HCT116 (cell line): ENCODE measurements at regions not wholly inside any gene's neighbourhood (a gene's known extent, or its start where the extent isn't known, plus 50 kb on each side); places are given as distances from the start of the nearest gene placed in this dataset.

ENCODE experiments used
- FOSL1 ChIP-seq: IDR thresholded peaks from 2 replicates; pipeline ENCODE4 v1.6.1; 2012; ENCODE audit warnings: low read depth
- POLR2A ChIP-seq: IDR thresholded peaks from 2 replicates; pipeline ENCODE4 v1.7.0; 2011; ENCODE audit warnings: borderline replicate concordance; ENCODE audit not compliant: insufficient read depth, insufficient read length; ENCODE audit errors: extremely low read depth
- POLR2AphosphoS5 ChIP-seq: IDR thresholded peaks from 2 replicates; pipeline ENCODE4 v1.6.1; 2011; ENCODE audit warnings: mild to moderate bottlenecking, low read depth, low read length, moderate library complexity
- RAD21 ChIP-seq: IDR thresholded peaks from 2 replicates; pipeline ENCODE4 v1.6.1; 2012; ENCODE audit warnings: low read depth, mild to moderate bottlenecking
- SIN3A ChIP-seq: IDR thresholded peaks from 2 replicates; pipeline ENCODE4 v1.6.1; 2012; ENCODE audit warnings: low read depth
- SP1 ChIP-seq: IDR thresholded peaks from 2 replicates; pipeline ENCODE4 v1.6.1; 2012; ENCODE audit warnings: low read depth
- YY1 ChIP-seq: IDR thresholded peaks from 2 replicates; pipeline ENCODE4 v1.6.1; 2011; ENCODE audit warnings: low read length, low read depth, moderate library complexity, mild to moderate bottlenecking; ENCODE audit not compliant: insufficient replicate concordance; ENCODE audit errors: extremely low read depth
- ZFX ChIP-seq: fragments of 450-650 bp; IDR thresholded peaks from 2 replicates; pipeline ENCODE4 v1.6.1; 2017
- ZNF274 ChIP-seq: fragments of 200-500 bp; sonication (Bioruptor generic); IDR thresholded peaks from 2 replicates; pipeline ENCODE4 v1.6.1; 2014; ENCODE audit warnings: mild to moderate bottlenecking, low read depth, low read length, inconsistent platforms
- TF ChIP-seq, protein P1 (sequence below), 3 experiments: fragments of 200-600 bp in 1 of 3; sonication (generic) in 1 of 3; IDR thresholded peaks in 2 of 3; conservative IDR thresholded peaks in 1 of 3; 2 replicates each; pipeline ENCODE4 v1.5.1; 2012 to 2017; ENCODE audit warnings: low read depth in 2 of 3, low read length in 2 of 3, antibody characterized with exemption in 1 of 3, borderline replicate concordance in 1 of 3, control low read depth in 1 of 3, mild to moderate bottlenecking in 1 of 3, mixed read lengths in 1 of 3, mixed run types in 1 of 3, moderate library complexity in 1 of 3; ENCODE audit not compliant: insufficient read depth in 1 of 3

DNA sequence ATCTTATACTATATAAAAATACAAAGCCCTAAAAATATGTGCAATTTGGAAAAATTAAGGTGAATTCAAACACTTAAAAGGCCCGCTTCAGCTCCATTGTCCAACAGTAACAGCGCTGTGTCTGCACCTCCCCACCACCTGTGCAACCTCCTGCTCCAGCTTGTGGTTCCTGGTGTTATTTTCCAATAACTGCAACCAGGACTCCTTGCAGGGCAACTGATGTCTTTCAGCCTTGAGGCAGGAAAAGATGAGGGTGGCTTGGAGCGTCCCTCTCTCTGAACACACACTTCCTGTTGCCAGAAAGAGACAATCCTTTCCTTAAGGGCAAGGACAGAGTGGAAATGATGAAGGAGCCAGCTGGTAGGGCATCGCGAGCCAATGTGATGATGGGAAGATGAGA, 336.0 kb downstream of the GLRX3 start:
- no peak for TF ChIP-seq POLR2AphosphoS5
- no peak for TF ChIP-seq SIN3A
- TF ChIP-seq FOSL1: no peak
- TF ChIP-seq, protein P1, sequence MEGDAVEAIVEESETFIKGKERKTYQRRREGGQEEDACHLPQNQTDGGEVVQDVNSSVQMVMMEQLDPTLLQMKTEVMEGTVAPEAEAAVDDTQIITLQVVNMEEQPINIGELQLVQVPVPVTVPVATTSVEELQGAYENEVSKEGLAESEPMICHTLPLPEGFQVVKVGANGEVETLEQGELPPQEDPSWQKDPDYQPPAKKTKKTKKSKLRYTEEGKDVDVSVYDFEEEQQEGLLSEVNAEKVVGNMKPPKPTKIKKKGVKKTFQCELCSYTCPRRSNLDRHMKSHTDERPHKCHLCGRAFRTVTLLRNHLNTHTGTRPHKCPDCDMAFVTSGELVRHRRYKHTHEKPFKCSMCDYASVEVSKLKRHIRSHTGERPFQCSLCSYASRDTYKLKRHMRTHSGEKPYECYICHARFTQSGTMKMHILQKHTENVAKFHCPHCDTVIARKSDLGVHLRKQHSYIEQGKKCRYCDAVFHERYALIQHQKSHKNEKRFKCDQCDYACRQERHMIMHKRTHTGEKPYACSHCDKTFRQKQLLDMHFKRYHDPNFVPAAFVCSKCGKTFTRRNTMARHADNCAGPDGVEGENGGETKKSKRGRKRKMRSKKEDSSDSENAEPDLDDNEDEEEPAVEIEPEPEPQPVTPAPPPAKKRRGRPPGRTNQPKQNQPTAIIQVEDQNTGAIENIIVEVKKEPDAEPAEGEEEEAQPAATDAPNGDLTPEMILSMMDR (IDR thresholded peaks at IDR 0.05 in 2 of 3, conservative IDR thresholded peaks at IDR 0.05 in 1 of 3; ENCODE audit: borderline replicate concordance in 1 of 3, insufficient read depth in 1 of 3, low read depth in 2 of 3, low read length in 2 of 3): no peak
- no peak for TF ChIP-seq ZFX
- TF ChIP-seq SP1: no peak
- no peak for TF ChIP-seq POLR2A
- TF ChIP-seq ZNF274: no peak
- TF ChIP-seq YY1: no peak
- no peak for TF ChIP-seq RAD21
